Kidney (tissue), 13 donors: ENCODE measurements at regions not wholly inside any gene's neighbourhood (a gene's known extent, or its start where the extent isn't known, plus 50 kb on each side); places are given as distances from the start of the nearest gene placed in this dataset.
A peak's percentile ranks its signal among the peaks of the same experiment; 100 is the strongest.

ENCODE experiments used
- DNase-seq, 5 donors: peaks; one replicate each; pipeline ENCODE4 v3.0.0-alpha.2; 2013 to 2020
- FAIRE-seq: peaks from 2 replicates; lab custom pipeline; 2012; peaks lifted over from hg19 to GRCh38; lab: Jason Lieb, UNC
- H3K27ac ChIP-seq, 2 donors: one replicate each; pipeline ENCODE4 v1.7.0; 2013; ENCODE audit warnings: low read depth in 2 of 2, low read length in 2 of 2, inconsistent platforms in 1 of 2
- H3K27me3 ChIP-seq: one replicate; pipeline ENCODE4 v1.7.1; 2013; ENCODE audit warnings: low read length, inconsistent platforms; ENCODE audit not compliant: control insufficient read depth, insufficient read depth
- H3K36me3 ChIP-seq, 3 donors: one replicate each; pipeline versions ENCODE4 v1.7.0 to v1.7.1; 2013; ENCODE audit warnings: low read length in 3 of 3, control low read depth in 1 of 3, inconsistent platforms in 1 of 3; ENCODE audit not compliant: insufficient read depth in 3 of 3, control insufficient read depth in 2 of 3
- H3K4me1 ChIP-seq, 3 donors: one replicate each; pipeline versions ENCODE4 v1.7.0 to v1.7.1; 2013; ENCODE audit warnings: low read length in 3 of 3, inconsistent platforms in 1 of 3, low read depth in 1 of 3; ENCODE audit not compliant: control insufficient read depth in 2 of 3, insufficient read depth in 2 of 3
- H3K4me3 ChIP-seq, 3 donors: one replicate each; pipeline versions ENCODE4 v1.7.0 to v1.8.1; 2013; ENCODE audit warnings: low read length in 3 of 3, control low read depth in 1 of 3, inconsistent platforms in 1 of 3
- H3K9ac ChIP-seq, 3 donors: one replicate each; pipeline versions ENCODE4 v1.7.0 to v1.7.1; 2013; ENCODE audit warnings: low read length in 3 of 3, control low read depth in 1 of 3, inconsistent platforms in 1 of 3
- H3K9me3 ChIP-seq, 3 donors: one replicate each; pipeline versions ENCODE4 v1.7.0 to v1.7.1; 2013; ENCODE audit warnings: low read length in 3 of 3, control low read depth in 1 of 3, inconsistent platforms in 1 of 3; ENCODE audit not compliant: control insufficient read depth in 2 of 3, insufficient read depth in 1 of 3
- intact Hi-C: fragments of 100-400 bp; cut with DNase I; formaldehyde crosslinking; loops from one replicate; pipeline ENCODE4 v1.11.1; 2022
- TF ChIP-seq, protein P1 (sequence below): IDR thresholded peaks from 3 replicates; pipeline ENCODE4 v1.5.1; 2012; ENCODE audit warnings: mild to moderate bottlenecking, moderate library complexity, borderline replicate concordance; ENCODE audit not compliant: insufficient read depth; ENCODE audit errors: extremely low read depth
- donor health status: control.
- donor health status: control.
- donor health status: control.
- donor health status: control.
- donor health status: control.
- donor health status: DM: yes; HTN: yes; CAD: no.
- donor health status: Normal renal cell carcinoma (clear cell type).

DNA sequence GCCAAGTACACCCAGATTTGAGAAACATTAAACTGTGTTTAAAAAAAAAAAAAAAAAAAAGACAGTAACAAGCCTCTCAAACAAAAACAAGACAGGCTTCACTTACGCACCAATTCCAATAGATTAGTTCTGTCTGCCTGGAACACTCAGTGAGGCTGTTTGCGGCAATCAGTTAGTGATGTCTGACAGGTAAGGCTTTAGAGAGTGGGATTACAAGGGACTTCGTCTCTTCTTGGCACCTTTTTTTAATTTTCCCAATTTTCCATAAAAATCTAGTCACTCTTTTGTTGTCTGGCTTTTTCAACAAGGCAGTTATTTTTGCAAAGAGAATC lies 79.6 kb downstream of the NCOR2 start:
- intact Hi-C loops, result no loop called here
- Histone ChIP-seq H3K4me1 (peaks cover 0 to 10% (median 2%) of the 10 kb centered on the region in 3 donors), H3K9ac (no peak overlapping the region), H3K4me3 (no peak overlapping the region), H3K36me3 (peaks cover 0 to 22% (median 0%) of the 10 kb centered on the region in 3 donors), H3K27ac (no peak overlapping the region), H3K27me3 (no peaks in the 10 kb centered on the region), H3K9me3 (no peaks in the 10 kb centered on the region)
- TF ChIP-seq, protein P1, sequence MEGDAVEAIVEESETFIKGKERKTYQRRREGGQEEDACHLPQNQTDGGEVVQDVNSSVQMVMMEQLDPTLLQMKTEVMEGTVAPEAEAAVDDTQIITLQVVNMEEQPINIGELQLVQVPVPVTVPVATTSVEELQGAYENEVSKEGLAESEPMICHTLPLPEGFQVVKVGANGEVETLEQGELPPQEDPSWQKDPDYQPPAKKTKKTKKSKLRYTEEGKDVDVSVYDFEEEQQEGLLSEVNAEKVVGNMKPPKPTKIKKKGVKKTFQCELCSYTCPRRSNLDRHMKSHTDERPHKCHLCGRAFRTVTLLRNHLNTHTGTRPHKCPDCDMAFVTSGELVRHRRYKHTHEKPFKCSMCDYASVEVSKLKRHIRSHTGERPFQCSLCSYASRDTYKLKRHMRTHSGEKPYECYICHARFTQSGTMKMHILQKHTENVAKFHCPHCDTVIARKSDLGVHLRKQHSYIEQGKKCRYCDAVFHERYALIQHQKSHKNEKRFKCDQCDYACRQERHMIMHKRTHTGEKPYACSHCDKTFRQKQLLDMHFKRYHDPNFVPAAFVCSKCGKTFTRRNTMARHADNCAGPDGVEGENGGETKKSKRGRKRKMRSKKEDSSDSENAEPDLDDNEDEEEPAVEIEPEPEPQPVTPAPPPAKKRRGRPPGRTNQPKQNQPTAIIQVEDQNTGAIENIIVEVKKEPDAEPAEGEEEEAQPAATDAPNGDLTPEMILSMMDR, result no peak
- FAIRE-seq (no peak), DNase-seq (no peak)

DNA sequence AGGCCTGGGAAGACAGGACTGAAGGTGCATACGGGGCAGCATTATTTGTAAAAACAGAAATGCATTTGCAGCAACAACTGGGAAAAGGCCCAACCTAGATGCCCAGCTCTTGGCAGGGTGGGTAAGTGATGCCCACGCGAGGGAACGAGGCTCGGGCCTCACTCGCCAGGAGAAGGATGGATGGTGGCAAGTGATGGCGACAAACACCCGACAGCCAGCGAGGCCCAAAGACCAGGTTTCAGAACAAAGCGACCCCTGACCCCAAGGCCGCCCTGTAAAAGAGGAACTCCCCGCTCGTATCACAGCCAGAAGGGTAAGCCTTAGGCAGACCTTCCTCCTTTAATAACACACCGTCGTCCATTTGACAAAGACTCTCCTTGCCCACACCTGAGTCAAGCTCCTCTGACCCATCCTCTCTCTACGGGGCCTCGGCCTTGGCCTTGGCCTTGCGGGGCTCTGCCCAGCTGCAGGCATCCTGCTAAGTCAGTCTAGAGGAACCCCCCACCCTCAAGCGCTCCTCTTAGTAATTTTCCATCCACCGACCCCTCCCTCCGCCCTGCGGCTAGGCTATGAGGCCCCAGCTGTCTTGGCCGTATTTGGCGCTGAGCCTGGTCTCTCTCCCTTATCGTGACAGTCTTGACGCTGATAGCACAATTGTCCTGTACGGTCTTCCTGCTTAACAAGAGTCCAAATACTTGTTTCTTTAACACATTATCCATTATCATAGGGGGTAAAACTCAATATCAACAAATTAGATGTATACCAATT lies 80.2 kb downstream of the NCOR2 start:
- DNase-seq, result peak in 4 of 5 donors; percentile 54 to 83 (median 67)
- Histone ChIP-seq H3K9ac (no peak overlapping the region), H3K4me3 (no peak overlapping the region), H3K36me3 (peaks cover 0 to 20% (median 0%) of the 10 kb centered on the region in 3 donors), H3K9me3 (no peaks in the 10 kb centered on the region), H3K27ac (no peak overlapping the region), H3K4me1 (peaks cover 0 to 10% (median 2%) of the 10 kb centered on the region in 3 donors), H3K27me3 (no peaks in the 10 kb centered on the region)
- intact Hi-C loops, result no loop called here
- TF ChIP-seq, protein P1, result no peak
- FAIRE-seq, result no peak

DNA sequence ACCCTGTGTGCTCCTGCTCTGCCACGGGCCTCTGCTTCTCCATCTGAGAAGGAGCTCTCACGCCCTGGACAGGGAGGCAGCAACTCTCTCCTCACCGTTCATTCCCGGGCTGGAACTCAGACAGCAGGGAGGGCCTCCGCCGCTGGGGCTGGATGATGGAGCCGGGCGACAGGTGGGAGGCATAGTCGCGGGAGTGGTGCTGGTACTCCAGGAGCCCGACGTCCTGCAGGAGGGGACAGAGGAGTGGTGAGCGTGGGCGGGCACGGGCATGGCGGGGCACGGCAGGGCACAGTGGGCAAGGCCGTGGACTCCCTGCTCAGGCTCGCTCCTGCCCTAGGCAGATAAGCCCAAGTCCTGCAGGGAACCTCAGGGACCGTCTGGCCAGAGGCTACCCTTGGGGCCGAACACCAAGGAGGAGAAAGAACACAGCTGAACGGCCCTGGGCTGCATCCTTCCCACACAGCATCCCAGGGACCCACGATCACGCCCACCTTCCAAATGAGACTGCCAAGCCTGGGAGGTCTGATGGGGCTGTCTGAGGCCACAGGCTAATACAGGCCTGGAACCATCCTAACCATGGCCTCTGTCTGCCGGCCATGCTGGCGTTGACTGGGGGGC lies 81.0 kb downstream of the NCOR2 start:
- FAIRE-seq (no peak), DNase-seq (peak in 1 of 5 donors; percentile 76)
- Histone ChIP-seq H3K27me3 (no peaks in the 10 kb centered on the region), H3K4me1 (peaks cover 0 to 12% (median 2%) of the 10 kb centered on the region in 3 donors), H3K27ac (no peak overlapping the region), H3K9ac (no peak overlapping the region), H3K4me3 (no peak overlapping the region), H3K9me3 (no peaks in the 10 kb centered on the region), H3K36me3 (peaks cover 0 to 12% (median 0%) of the 10 kb centered on the region in 3 donors)
- intact Hi-C loops, result no loop called here
- TF ChIP-seq, protein P1, result no peak
